SH-SY5Y (cell line): ENCODE measurements at regions not wholly inside any gene's neighbourhood (a gene's known extent, or its start where the extent isn't known, plus 50 kb on each side); places are given as distances from the start of the nearest gene placed in this dataset.

ENCODE experiments used
- GATA2 ChIP-seq: IDR thresholded peaks from 2 replicates; pipeline ENCODE4 v1.6.1; 2011; ENCODE audit warnings: mild to moderate bottlenecking, low read depth, low read length
- GATA3 ChIP-seq: IDR thresholded peaks from 2 replicates; pipeline ENCODE4 v1.6.1; 2011; ENCODE audit warnings: low read depth, mild to moderate bottlenecking, low read length, moderate library complexity

GRCh38 chr2:220703279-220703678 lies 868.8 kb downstream of the EPHA4 start:
- TF ChIP-seq GATA2 (no peak), GATA3 (no peak)
